C1 segment of cervical spinal cord (tissue), 14 donors: ENCODE measurements at regions not wholly inside any gene's neighbourhood (a gene's known extent, or its start where the extent isn't known, plus 50 kb on each side); places are given as distances from the start of the nearest gene placed in this dataset.
"Not testable (repeated sequence)": the region's sequence is repeated elsewhere in the genome, so short reads cannot be mapped to it uniquely, and the experiment has no call there.

ENCODE experiments used
- DNase-seq, 14 donors: peaks; one replicate each; lab custom pipeline; 2025; lab: John Stamatoyannopoulos, UW

- DNase-seq, result peak in 2 of 14 donors; percentile 1 to 3
Measured at GRCh38 chr4:87716371-87717265, 66.5 kb downstream of the DMP1 start.

GRCh38 chr4:87717276-87718031, 67.4 kb downstream of the DMP1 start:
- no peak for DNase-seq

GRCh38 chr4:87718217-87718835, 68.2 kb downstream of the DMP1 start:
- DNase-seq, result no peak

- no peak for DNase-seq
Measured at GRCh38 chr4:87720094-87720691, 70.1 kb downstream of the DMP1 start.

GRCh38 chr4:87725287-87725686, 74.1 kb upstream of the IBSP start:
- DNase-seq, result not testable (repeated sequence)

- no peak for DNase-seq
Measured at GRCh38 chr4:87732033-87732765, 67.2 kb upstream of the IBSP start.

- DNase-seq, result no peak
Measured at GRCh38 chr4:87734084-87734483, 65.3 kb upstream of the IBSP start.

- no peak for DNase-seq
Measured at GRCh38 chr4:87734936-87735335, 64.4 kb upstream of the IBSP start.

GRCh38 chr4:87738483-87738882, 60.9 kb upstream of the IBSP start:
- no peak for DNase-seq

GRCh38 chr4:87739494-87739893, 59.9 kb upstream of the IBSP start:
- DNase-seq, result no peak

GRCh38 chr4:87745064-87745807, 54.1 kb upstream of the IBSP start:
- no peak for DNase-seq

- no peak for DNase-seq
Measured at GRCh38 chr4:87746001-87746400, 53.4 kb upstream of the IBSP start.
